ENCODE measurements at regions not wholly inside any gene's neighbourhood (a gene's known extent, or its start where the extent isn't known, plus 50 kb on each side); places are given as distances from the start of the nearest gene placed in this dataset.
"Not testable (repeated sequence)": the region's sequence is repeated elsewhere in the genome, so short reads cannot be mapped to it uniquely, and the experiment has no call there.

GRCh38 chr20:7803411-7804151 is 136.7 kb downstream of the HAO1 start:
- DNase-seq, result not testable (repeated sequence)

- DNase-seq, result no peak
Measured at GRCh38 chr20:7806831-7807230, 133.4 kb downstream of the HAO1 start.

- DNase-seq, result no peak
Measured at GRCh38 chr20:7817286-7817685, 123.0 kb downstream of the HAO1 start.

GRCh38 chr20:7818477-7818876 is 121.8 kb downstream of the HAO1 start:
- no peak for DNase-seq

GRCh38 chr20:7820897-7821296 is 119.4 kb downstream of the HAO1 start:
- DNase-seq, result no peak

GRCh38 chr20:7822772-7823171 is 117.5 kb downstream of the HAO1 start:
- DNase-seq, result no peak

- no peak for DNase-seq
Measured at GRCh38 chr20:7828437-7828836, 111.8 kb downstream of the HAO1 start.

- DNase-seq, result no peak
Measured at GRCh38 chr20:7829031-7829430, 111.2 kb downstream of the HAO1 start.

- no peak for DNase-seq
Measured at GRCh38 chr20:7829776-7830175, 110.5 kb downstream of the HAO1 start.
